Activated naive CD4-positive, alpha-beta T cell treated with anti-CD3 and anti-CD28 coated beads, Interleukin-2, amount 50 U/mL, for 16 hours (primary cell): ENCODE measurements at regions not wholly inside any gene's neighbourhood (a gene's known extent, or its start where the extent isn't known, plus 50 kb on each side); places are given as distances from the start of the nearest gene placed in this dataset.

Source experiments
- DNase-seq: peaks from one replicate; pipeline ENCODE4 v3.0.0-alpha.2; 2020

GRCh38 chr2:128439791-128440665 is 121.4 kb upstream of the HS6ST1 start:
- DNase-seq = no peak

DNA sequence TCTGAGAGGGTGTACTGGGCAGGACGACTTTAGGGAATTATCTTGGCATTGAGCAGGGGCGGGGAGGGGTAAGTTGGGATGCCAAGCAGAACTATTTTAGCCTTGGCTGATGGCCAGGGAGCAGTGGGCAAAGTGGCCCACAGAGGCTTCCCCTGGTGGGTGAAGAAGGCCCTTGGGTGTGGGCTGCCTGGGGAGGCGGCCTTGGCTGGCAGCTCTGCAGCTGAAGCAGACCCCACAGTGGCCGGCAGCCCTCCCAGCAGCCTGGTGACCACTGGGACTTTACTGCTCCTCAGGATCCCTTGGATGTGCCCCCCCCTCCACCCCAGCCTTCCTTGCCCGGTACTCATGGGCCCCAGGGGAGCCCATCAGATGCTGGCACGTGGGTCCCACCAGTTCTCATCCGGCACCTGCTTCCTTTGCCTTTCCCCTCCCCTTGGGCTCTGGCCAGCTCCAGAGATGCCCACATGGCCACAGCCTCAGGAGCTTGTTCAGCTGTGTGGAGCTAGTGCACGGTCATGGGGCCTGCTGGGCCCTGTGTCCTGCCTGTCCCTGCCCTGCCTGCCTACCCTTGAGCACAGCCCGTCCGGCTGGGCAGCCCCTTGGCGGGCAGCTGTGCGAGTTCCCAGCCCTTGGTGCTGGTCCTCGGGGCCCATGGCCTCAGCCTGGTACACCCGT is 122.1 kb upstream of the HS6ST1 start:
- DNase-seq = no peak

GRCh38 chr2:128441341-128442052 is 122.8 kb upstream of the HS6ST1 start:
- DNase-seq = no peak

GRCh38 chr2:128442053-128442751 is 123.5 kb upstream of the HS6ST1 start:
- DNase-seq = no peak

GRCh38 chr2:128442891-128443302 is 124.2 kb upstream of the HS6ST1 start:
- no peak for DNase-seq

- DNase-seq = no peak
Measured at GRCh38 chr2:128444121-128444771, 125.6 kb upstream of the HS6ST1 start.

DNA sequence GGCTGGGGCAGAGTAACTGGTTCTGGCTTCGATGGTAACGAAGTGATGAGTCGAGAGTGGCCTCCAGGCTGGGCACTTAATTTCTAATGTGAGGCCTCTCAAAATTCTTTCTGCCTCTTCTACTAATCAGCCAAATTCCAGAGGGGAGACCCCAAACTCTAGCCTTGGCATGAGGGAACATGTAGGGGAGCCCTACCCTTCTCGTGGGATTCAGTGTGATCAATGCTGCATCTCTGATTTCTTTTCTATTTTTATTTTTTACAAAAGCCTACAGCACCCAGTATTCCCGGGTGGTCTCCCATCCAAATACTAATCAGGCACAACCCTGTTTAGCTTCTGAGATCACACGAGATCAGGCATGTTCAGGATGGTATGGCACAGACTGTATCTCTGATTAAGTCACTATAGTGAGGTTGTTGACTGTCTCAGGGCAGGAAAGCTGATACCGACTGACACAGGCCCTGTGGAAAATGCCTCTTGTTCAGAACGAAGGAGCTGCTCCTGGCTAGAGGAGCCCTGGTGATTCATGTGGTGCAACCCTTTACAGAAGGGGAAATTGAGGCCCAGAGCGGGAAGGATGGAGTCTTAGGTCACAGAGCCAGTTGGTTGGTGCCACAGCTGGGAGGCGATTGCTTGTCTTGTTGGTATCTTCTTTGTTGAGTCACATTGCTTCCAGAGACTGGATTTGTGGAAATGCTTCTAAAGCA is 126.3 kb upstream of the HS6ST1 start:
- DNase-seq = no peak

DNA sequence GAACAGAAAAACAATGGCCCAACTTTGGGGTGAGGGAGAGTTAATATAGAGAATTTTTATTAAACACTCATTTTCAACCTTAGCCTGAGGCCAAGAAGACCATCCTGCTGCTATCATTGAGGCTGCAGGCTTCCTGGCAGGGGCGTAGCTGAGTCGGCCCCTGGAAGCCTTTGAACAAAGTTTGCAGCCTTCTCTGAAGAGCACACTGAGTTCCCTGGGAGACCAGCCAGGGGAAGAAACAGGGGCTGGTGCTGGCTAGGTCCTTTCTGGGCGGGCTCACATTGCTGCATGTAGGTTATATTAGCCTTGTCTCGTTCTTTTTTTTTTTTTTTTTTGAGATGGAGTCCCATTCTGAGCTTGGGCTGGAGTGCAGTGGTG is 126.8 kb upstream of the HS6ST1 start:
- no peak for DNase-seq

GRCh38 chr2:128446049-128446873 is 127.6 kb upstream of the HS6ST1 start:
- no peak for DNase-seq

- DNase-seq = no peak
Measured at GRCh38 chr2:128446874-128447537, 128.3 kb upstream of the HS6ST1 start.

DNA sequence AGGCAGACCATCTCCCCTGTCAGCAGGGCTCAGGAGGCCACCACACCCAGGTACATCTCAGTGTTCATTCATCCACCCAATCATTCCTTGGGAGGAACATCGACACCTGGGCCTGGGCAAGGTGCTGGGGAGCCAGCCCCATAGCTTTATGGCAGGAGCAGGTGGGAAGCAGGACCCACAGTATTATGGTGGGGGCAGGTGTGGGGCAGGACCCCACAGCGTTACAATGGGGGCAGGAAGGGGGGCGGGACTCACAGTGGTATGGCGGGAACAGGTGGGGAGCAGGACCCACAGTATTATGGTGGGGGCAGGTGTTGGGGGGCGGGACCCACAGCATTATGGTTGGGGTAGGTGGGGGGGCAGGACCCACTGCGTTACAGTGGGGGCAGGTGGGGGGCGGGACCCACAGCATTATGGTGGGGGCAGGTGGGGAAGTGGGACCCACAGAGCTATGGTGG is 128.9 kb upstream of the HS6ST1 start:
- DNase-seq = no peak

DNA sequence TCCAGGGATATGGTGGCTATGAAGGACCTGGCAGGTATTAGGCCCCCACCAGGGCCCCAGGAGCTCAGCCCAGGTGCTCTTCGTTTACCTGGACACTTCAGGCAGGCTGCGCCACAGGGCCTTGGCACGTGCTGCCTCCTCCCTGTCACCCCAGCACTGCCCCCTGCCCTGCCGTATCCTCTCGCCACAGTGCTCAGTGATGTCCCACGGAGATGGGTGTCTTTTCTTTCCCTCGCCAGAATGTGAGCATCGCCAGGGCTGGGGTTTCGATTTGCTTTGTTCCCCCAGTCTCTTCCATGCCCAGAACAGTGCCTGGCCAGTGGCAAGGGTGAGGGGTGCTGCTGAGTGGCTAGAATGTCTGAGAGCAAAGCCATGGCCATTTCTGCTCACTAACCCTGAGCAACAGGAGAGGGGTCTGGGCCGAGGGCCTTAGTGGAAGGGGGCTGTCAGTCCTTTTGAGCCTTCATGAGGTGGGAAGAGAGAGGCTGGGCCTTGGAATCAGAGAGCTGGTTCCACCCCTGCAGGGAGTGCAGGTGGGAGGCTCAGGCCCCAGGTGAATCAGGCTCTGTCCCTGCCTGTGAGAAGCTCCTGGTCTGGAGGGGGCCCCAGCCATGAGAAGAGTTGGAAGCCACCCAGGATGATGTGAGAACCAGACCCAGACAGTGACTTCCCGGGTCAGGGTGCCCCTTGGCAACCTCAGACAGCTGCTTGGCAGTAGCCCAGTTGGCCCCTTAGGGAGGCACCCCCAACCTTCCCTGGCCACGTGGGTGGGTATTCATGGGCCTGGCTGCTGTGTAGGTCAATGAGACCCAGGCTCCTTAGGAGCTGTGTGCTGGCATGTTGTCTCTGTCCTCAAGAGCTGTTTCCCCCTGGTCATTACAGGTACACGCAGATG is 129.9 kb upstream of the HS6ST1 start:
- DNase-seq = no peak

- no peak for DNase-seq
Measured at GRCh38 chr2:128449226-128450061, 130.8 kb upstream of the HS6ST1 start.

DNA sequence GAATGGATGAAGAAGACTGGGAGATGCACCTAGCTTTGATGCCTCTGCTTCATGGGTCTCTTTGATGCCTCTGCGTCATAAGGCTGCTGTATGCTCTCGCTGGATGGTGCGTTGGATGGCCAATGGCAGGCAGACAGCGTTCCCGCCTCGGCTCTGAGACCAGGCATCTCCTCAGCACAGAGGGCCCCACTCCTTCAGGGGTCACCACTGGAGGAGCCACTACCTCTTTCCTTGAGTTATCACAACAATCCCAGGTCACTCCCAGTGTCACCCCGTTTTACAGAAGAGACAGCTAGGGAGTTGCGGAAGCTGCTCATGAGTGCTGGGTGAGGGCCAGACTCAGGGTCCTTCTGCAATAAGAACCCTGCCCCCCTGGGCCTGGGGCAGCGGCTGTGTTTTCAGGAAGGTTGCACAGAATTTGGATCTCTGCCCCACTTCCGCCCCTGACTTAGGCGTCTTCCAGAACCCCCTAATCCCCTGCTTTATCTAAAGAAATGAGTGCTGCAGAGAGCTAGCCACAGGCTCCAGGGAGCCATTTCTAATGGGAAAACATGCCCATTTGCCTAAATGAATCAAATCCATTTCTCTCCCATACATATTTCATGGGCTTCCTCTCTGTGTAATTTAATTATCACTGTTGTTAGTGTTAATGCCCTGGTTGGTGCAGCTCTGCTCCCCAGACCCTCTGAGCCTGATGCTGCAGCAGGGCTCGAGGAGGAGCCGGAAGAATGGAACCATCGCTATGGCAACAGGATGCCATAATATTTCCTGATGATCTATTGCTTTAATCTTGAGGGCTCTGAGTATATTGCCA is 131.8 kb upstream of the HS6ST1 start:
- DNase-seq = no peak

DNA sequence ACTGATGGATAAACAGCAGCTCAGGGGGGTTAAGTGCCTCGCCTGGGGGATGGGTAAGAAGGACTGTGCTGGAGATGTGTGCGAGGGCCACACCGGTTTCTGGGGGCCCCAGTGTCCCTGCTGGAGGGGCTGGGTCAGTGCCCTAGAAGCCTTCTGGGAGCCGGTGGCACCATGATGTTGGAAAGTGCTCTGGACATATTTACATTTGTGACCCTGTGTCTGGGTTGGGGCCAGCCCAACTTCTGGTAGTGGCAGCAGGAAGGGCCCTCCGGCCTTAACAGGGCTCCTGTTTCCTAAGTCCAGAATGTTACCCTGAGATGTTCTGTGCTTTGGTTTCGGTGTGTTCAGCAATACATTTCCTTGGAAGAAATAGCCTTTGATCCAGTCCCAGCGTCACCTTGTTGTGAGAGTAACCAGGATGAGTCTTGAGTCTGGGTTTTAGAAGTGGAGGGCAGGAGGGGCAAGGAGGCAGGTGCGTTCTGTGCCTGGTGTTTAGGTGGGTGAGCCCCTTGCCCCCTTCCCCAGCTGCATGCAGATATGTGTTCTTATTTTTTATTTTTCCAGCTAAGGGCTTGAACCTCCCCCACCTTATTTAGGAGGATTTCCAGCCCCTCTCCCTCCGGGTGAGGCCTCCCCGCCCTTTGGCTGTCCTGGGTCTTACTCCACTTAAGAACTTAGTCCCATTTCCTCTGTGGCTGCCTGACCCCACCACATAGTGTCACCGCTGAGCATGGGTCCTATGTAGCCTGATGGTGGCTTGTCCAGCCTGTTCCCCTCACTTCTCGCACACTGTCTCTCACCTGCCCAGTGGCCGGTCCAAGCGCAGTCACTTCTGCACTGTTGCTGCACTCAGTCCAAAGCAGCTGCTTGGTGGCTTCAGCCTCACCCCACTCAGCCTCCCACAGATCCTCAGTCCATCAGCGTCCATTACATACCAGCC is 132.7 kb upstream of the HS6ST1 start:
- DNase-seq = no peak

DNA sequence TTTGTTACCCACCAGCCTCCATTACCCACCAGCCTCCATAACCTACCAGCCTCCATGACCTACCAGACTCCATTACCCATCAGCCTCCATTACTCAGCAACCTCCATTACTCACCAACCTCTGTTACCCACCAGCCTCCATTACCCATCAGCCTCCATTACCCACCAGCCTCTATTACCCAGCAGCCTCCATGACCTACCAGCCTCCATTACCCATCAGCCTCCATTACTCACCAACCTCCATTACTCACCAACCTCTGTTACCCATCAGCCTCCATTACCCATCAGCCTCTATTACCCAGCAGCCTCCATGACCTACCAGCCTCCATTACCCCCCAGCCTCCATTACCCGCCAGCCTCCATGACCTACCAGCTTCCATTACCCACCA is 133.3 kb upstream of the HS6ST1 start:
- DNase-seq = no peak
